Left lung (tissue), 4 donors: ENCODE measurements at regions not wholly inside any gene's neighbourhood (a gene's known extent, or its start where the extent isn't known, plus 50 kb on each side); places are given as distances from the start of the nearest gene placed in this dataset.

Experiments
- ATAC-seq: fragments of 200-7000 bp; cut with Tn5 transposase; one replicate; pipeline ENCODE4 v1.9.1; 2020; ENCODE audit warnings: moderate library complexity
- DNase-seq, 4 donors: peaks; one replicate each; pipeline ENCODE4 v3.0.0-alpha.2; 2013 to 2020
- H3K27ac ChIP-seq, 2 donors: fragments of 200-600 bp; sonication (generic) in 1 of 2; one replicate each; pipeline versions ENCODE4 v1.5.0 to v1.8.0; 2020 to 2021
- H3K27me3 ChIP-seq, 2 donors: fragments of 200-600 bp; sonication (generic) in 1 of 2; one replicate each; pipeline versions ENCODE4 v1.5.0 to v1.8.0; 2020 to 2021
- H3K36me3 ChIP-seq, 2 donors: fragments of 200-600 bp; sonication (generic) in 1 of 2; one replicate each; pipeline versions ENCODE4 v1.5.0 to v1.8.0; 2020 to 2021
- H3K4me1 ChIP-seq, 2 donors: fragments of 200-600 bp; one replicate each; pipeline ENCODE4 v1.8.0; 2021
- H3K4me3 ChIP-seq, 2 donors: fragments of 200-600 bp; sonication (generic) in 1 of 2; one replicate each; pipeline versions ENCODE4 v1.5.0 to v1.8.0; 2020 to 2021; ENCODE audit warnings: mild to moderate bottlenecking in 1 of 2
- H3K9me3 ChIP-seq, 2 donors: fragments of 200-600 bp; sonication (generic) in 1 of 2; one replicate each; pipeline versions ENCODE4 v1.5.0 to v1.8.0; 2020 to 2021
- CTCF ChIP-seq, 2 donors: fragments of 200-600 bp; sonication (generic) in 1 of 2; IDR thresholded peaks; one replicate each; pipeline versions ENCODE4 v1.5.0 to v1.8.0; 2021; ENCODE audit warnings: antibody characterized with exemption in 2 of 2
- intact Hi-C, 2 donors: fragments of 100-400 bp; cut with DNase I; formaldehyde crosslinking; loops; one replicate each; pipeline versions ENCODE4 v1.11.2 to v1.14.2; 2022
- donor health status: DM: no; HTN: yes; CAD: no.
- donor health status: DM: no; HTN: no; CAD: no.

GRCh38 chr4:113840861-113841260, 79.3 kb upstream of the CAMK2D start:
- Histone ChIP-seq H3K4me3 (no peak overlapping the region), H3K36me3 (no peaks in the 10 kb centered on the region), H3K27ac (no peak overlapping the region), H3K9me3 (no peaks in the 10 kb centered on the region), H3K27me3 (no peaks in the 10 kb centered on the region), H3K4me1 (peaks cover 6 to 20% of the 10 kb centered on the region in 2 donors)
- TF ChIP-seq CTCF (IDR thresholded peaks at IDR 0.05), result no peak
- no peak for DNase-seq
- ATAC-seq, result no peak
- intact Hi-C loops, result no loop called here

- no peak for TF ChIP-seq CTCF (IDR thresholded peaks at IDR 0.05)
- DNase-seq, result no peak
- Histone ChIP-seq H3K4me3 (no peak overlapping the region), H3K36me3 (no peaks in the 10 kb centered on the region), H3K27me3 (no peaks in the 10 kb centered on the region), H3K4me1 (peaks cover 6 to 20% of the 10 kb centered on the region in 2 donors), H3K27ac (no peak overlapping the region), H3K9me3 (no peaks in the 10 kb centered on the region)
- no peak for ATAC-seq
- intact Hi-C loops, result no loop called here
Measured at GRCh38 chr4:113838460-113838859, 76.9 kb upstream of the CAMK2D start.

GRCh38 chr4:113837397-113837796, 75.9 kb upstream of the CAMK2D start:
- Histone ChIP-seq H3K27ac (peak overlapping the region in 1 of 2 donors; percentile 53), H3K27me3 (no peaks in the 10 kb centered on the region), H3K9me3 (no peaks in the 10 kb centered on the region), H3K4me1 (peaks cover 6 to 20% of the 10 kb centered on the region in 2 donors), H3K36me3 (no peaks in the 10 kb centered on the region), H3K4me3 (no peak overlapping the region)
- ATAC-seq (peak; percentile 84), DNase-seq (no peak)
- no peak for TF ChIP-seq CTCF (IDR thresholded peaks at IDR 0.05)
- intact Hi-C loops, result no loop called here

- Histone ChIP-seq H3K9me3 (no peaks in the 10 kb centered on the region), H3K27ac (no peak overlapping the region), H3K27me3 (no peaks in the 10 kb centered on the region), H3K4me3 (no peak overlapping the region), H3K36me3 (no peaks in the 10 kb centered on the region), H3K4me1 (peaks cover 6 to 20% of the 10 kb centered on the region in 2 donors)
- ATAC-seq (no peak), DNase-seq (no peak)
- TF ChIP-seq CTCF (IDR thresholded peaks at IDR 0.05), result no peak
- intact Hi-C loops, result no loop called here
Measured at GRCh38 chr4:113835005-113835404, 73.5 kb upstream of the CAMK2D start.

GRCh38 chr4:113834298-113834697, 72.8 kb upstream of the CAMK2D start:
- ATAC-seq, result no peak

More at GRCh38 chr4:113834298-113834697, 72.8 kb upstream of the CAMK2D start:
- no peak for TF ChIP-seq CTCF (IDR thresholded peaks at IDR 0.05)
- Histone ChIP-seq H3K4me1 (peaks cover 6 to 20% of the 10 kb centered on the region in 2 donors), H3K4me3 (no peak overlapping the region), H3K9me3 (no peaks in the 10 kb centered on the region), H3K27ac (no peak overlapping the region), H3K27me3 (no peaks in the 10 kb centered on the region), H3K36me3 (no peaks in the 10 kb centered on the region)
- no peak for DNase-seq
- intact Hi-C loops, result no loop called here
